WERI-Rb-1 (cell line): ENCODE measurements at regions not wholly inside any gene's neighbourhood (a gene's known extent, or its start where the extent isn't known, plus 50 kb on each side); places are given as distances from the start of the nearest gene placed in this dataset.
"Not testable (repeated sequence)": the region's sequence is repeated elsewhere in the genome, so short reads cannot be mapped to it uniquely, and the experiment has no call there.

Experiments
- DNase-seq: peaks from one replicate; pipeline ENCODE4 v3.0.0-alpha.2; 2020
- H3K27ac ChIP-seq: fragments of 250-450 bp; sonication (Bioruptor Pico); 2 replicates; pipeline ENCODE4 v1.5.1; 2020; ENCODE audit warnings: mild to moderate bottlenecking, moderate library complexity
- H3K27me3 ChIP-seq: fragments of 250-450 bp; sonication (Bioruptor Pico); 2 replicates; pipeline ENCODE4 v1.5.1; 2021; ENCODE audit warnings: mild to moderate bottlenecking, low read depth, moderate library complexity; ENCODE audit not compliant: insufficient read depth, severe bottlenecking
- H3K36me3 ChIP-seq: fragments of 250-450 bp; sonication (Bioruptor Pico); 2 replicates; pipeline ENCODE4 v1.5.1; 2020; ENCODE audit warnings: mild to moderate bottlenecking, moderate library complexity
- H3K4me3 ChIP-seq: 2 replicates; pipeline ENCODE4 v1.5.1; 2011; ENCODE audit warnings: low read depth, mild to moderate bottlenecking, control low read depth, low read length
- H3K9me3 ChIP-seq: fragments of 250-450 bp; sonication (Bioruptor Pico); 2 replicates; pipeline ENCODE4 v1.5.1; 2021; ENCODE audit warnings: mild to moderate bottlenecking, moderate library complexity; ENCODE audit not compliant: severe bottlenecking
- TF ChIP-seq, protein P1 (sequence below): IDR thresholded peaks from 2 replicates; pipeline ENCODE4 v1.5.1; 2011; ENCODE audit warnings: low read depth, mild to moderate bottlenecking, control low read depth, inconsistent platforms, low read length

DNA sequence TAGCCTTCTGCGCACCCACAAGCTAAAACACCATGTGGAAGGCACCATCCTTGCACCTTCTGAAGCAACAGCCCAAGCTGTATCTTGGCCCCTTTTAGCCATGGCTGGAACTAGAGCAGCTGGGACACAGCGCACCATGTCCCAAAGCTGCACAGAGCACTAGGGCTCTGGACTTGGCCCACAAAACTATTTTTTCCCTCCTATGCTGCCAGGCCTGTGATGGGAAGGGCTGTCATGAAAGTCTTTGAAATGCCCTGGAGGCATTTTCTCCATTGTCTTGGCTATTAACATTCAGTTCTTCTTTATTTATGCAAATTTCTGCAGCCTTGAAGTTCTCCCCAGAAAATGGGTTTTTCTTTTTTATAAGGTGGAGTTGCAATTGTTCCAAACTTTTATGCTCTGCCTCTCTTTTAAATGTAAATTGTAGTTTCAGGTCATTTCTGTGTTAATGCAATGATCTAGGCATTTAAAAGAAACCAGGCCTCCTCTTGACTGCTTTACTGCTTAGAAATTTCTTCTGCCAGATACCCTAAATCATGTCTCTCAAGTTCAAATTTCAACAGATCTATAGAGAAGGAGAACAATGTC, 996.3 kb downstream of the TAF11L14 start:
- no peak for DNase-seq
- TF ChIP-seq, protein P1, sequence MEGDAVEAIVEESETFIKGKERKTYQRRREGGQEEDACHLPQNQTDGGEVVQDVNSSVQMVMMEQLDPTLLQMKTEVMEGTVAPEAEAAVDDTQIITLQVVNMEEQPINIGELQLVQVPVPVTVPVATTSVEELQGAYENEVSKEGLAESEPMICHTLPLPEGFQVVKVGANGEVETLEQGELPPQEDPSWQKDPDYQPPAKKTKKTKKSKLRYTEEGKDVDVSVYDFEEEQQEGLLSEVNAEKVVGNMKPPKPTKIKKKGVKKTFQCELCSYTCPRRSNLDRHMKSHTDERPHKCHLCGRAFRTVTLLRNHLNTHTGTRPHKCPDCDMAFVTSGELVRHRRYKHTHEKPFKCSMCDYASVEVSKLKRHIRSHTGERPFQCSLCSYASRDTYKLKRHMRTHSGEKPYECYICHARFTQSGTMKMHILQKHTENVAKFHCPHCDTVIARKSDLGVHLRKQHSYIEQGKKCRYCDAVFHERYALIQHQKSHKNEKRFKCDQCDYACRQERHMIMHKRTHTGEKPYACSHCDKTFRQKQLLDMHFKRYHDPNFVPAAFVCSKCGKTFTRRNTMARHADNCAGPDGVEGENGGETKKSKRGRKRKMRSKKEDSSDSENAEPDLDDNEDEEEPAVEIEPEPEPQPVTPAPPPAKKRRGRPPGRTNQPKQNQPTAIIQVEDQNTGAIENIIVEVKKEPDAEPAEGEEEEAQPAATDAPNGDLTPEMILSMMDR: no peak
- H3K27ac ChIP-seq: no peak overlapping the region
- no peaks in the 10 kb centered on the region for H3K9me3 ChIP-seq
- no peaks in the 10 kb centered on the region for H3K27me3 ChIP-seq
- H3K4me3 ChIP-seq: no peak overlapping the region
- no peaks in the 10 kb centered on the region for H3K36me3 ChIP-seq

DNA sequence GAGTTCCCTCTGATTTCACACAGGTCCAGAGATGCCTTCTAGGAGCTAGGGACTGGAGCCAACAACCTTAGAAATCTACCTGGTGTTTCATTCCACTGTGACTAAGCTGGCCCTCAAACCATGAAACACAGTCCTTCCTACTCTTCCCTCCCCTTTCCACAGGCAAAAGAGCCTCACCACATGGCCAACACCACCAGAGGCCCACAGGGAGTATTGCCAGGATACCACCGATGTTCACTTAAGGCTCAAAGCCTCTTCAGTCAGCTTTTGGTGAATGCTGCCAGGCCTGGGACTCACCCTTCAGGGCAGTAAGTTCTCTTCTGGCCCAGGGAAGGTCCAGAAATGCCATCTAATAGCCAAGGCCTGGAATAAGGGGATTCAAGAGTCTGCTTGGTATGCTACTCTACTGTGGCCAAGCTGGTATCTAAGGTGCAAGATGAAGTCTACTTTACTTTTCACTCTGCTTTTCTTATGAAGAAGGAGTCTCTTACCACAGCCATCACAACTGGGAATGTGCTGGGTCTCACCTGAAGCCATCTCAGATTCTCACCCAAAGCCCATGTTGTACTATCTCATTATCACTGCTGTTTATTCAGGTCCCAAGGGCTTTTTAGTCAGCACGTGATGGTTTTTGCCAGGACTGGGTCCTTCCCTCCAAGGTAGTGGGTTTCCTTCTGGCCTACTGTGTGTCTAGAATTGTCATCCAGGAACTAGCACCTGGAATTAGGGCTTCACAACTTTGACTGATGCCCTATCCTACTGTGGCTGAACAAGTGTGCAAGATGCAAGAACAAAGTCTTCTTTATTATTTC, 1018.4 kb downstream of the TAF11L14 start:
- H3K27ac ChIP-seq: no peak overlapping the region
- TF ChIP-seq, protein P1: no peak
- no peak for DNase-seq
- H3K9me3 ChIP-seq: peaks cover 3% of the 10 kb centered on the region
- H3K36me3 ChIP-seq: no peaks in the 10 kb centered on the region
- H3K27me3 ChIP-seq: no peaks in the 10 kb centered on the region
- H3K4me3 ChIP-seq: no peak overlapping the region

DNA sequence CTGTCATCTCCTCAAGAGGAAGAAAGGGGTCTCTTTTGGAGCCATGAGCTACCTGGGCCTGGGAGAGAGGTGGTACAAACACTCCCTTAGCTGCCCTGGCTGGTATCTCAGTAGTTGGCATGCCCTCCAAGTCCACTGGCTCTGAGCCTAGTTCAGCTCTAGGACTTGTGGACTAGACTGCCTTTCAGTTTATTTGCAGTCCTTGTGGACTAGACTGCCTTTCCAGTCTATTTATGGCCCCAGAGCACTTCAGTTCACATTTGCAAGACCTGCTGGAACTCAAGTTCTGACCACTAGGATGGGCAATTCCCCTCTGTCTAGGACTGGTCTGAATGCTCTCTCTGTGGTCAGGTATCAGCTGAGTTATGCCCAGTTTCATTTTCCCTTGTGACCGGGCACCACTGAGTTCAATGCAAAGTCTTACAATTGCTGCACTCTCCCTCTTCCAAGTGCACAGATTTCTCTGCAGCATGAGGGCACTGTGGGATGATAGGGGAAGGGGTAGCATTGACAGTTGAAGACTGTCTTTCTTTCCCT, 1019.0 kb downstream of the TAF11L14 start:
- DNase-seq: no peak
- Histone ChIP-seq H3K27ac (no peak overlapping the region), H3K9me3 (peaks cover 3% of the 10 kb centered on the region), H3K36me3 (no peaks in the 10 kb centered on the region), H3K27me3 (no peaks in the 10 kb centered on the region), H3K4me3 (no peak overlapping the region)
- TF ChIP-seq, protein P1: no peak

DNA sequence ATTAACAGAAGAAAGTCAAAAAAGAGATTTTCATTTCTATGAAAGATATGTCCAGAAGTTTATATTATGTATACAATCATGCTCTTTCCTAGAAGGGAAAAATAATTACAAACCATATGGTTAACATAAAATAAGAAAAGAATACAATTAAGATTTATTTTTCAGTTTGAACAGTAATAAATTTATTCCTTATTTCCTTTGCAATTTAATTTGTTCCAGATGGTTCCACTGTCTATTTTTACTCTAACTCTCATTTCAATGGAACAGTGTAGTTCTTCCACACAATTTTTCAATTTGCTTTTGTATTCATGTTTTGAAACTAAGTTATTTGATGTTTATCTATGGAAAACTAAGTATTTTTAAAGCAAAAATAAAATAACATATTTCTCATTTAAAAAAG, 1026.3 kb downstream of the TAF11L14 start:
- no peaks in the 10 kb centered on the region for H3K9me3 ChIP-seq
- no peak for DNase-seq
- H3K27ac ChIP-seq: no peak overlapping the region
- H3K27me3 ChIP-seq: no peaks in the 10 kb centered on the region
- H3K36me3 ChIP-seq: no peaks in the 10 kb centered on the region
- TF ChIP-seq, protein P1: no peak
- no peak overlapping the region for H3K4me3 ChIP-seq

DNA sequence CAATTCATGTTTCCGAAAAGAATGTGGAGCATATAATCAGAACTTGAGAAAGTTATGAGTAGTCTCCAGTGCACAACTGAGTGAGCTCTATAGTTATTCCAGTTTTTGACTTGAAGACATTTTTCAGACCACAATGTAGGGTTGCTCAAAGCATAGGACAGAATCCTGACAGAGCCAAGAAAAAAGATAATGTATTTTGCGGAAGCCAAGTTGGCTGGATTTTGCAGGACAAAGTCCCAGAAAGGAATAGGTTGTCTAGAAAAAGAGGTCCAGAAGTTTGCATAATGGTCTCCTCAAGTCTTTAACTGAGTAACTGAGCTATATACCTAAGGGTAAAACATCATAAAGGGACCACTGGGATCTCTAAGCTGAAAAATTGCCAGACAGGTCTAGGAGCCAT, 1028.0 kb downstream of the TAF11L14 start:
- Histone ChIP-seq H3K4me3 (no peak overlapping the region), H3K36me3 (no peaks in the 10 kb centered on the region), H3K27me3 (no peaks in the 10 kb centered on the region), H3K27ac (no peak overlapping the region), H3K9me3 (no peaks in the 10 kb centered on the region)
- TF ChIP-seq, protein P1: no peak
- DNase-seq: no peak

DNA sequence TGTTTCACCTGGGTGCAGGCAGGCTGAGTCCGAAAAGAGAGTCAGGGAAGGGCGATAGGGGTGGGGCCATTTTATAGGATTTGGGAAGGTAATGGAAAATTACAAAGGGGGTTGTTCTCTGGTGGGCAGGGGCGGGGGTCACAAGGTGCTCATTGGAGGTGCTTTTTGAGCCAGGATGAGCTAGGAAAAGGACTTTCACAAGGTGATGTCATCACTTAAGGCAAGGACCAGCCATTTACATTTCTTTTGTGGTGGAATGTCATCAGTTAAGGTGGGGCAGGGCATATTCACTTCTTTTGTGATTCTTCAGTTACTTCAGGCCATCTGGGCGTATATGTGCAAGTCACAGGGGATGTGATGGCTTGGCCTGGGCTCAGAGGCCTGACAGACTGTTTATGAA, 1040.0 kb downstream of the TAF11L14 start:
- not testable (repeated sequence) for H3K27ac ChIP-seq, H3K36me3 ChIP-seq, H3K4me3 ChIP-seq, H3K9me3 ChIP-seq, H3K27me3 ChIP-seq, DNase-seq
